ENCODE measurements at regions not wholly inside any gene's neighbourhood (a gene's known extent, or its start where the extent isn't known, plus 50 kb on each side); places are given as distances from the start of the nearest gene placed in this dataset.

DNA sequence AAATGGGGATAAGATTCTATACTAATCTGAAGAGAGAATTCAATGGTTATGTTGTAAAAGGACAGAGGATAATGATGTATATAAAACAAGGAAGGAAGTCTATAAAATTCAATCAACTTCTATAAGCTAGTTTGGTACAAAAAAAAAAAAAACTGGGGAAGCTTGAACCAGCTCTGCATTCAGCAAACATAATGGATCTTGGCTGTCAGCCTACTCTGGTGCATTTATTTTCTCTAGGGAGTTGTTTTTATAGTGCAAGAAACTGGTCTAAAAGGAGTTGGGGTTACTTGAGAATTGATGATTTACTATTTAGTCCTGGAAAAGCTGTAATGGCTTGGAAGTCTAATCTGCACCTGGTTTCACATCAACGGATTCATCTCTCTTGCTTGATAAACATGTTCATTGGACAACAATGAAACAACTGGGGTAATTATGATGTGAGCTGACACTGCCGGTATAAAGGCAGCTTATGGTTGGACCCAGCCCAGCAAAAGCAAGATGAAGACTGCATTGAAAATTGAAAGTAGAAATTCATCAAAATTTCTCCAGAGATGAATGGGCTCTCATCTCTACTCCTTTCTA lies 199.4 kb upstream of the NRIP1 start:
- Histone ChIP-seq H3K4me1 (ENCODE audit: insufficient read depth, low read length) (no peaks in the 10 kb centered on the region), H3K9ac (ENCODE audit: low read depth, low read length) (no peak overlapping the region), H2AFZ (ENCODE audit: low read depth, low read length) (no peak overlapping the region), H3K36me3 (ENCODE audit: insufficient read depth, low read length) (no peaks in the 10 kb centered on the region), H3K79me2 (ENCODE audit: insufficient read depth, low read length) (no peaks in the 10 kb centered on the region), H3K4me2 (ENCODE audit: insufficient read depth, low read length) (no peak overlapping the region), H3K4me3 (ENCODE audit: low read depth in 1 of 2, low read length in 2 of 2) (no peak overlapping the region), H3K9me3 (ENCODE audit: insufficient read depth, low read length, severe bottlenecking) (no peaks in the 10 kb centered on the region), H3K27ac (ENCODE audit: low read length) (no peak overlapping the region), H3K27me3 (ENCODE audit: insufficient read depth, low read length, poor library complexity) (no peaks in the 10 kb centered on the region), H4K20me1 (ENCODE audit: insufficient read depth, low read length) (no peaks in the 10 kb centered on the region)
- ATAC-seq (ENCODE audit: insufficient read depth, low read depth) (no peak), DNase-seq (no peak)
- TF ChIP-seq, protein P1, sequence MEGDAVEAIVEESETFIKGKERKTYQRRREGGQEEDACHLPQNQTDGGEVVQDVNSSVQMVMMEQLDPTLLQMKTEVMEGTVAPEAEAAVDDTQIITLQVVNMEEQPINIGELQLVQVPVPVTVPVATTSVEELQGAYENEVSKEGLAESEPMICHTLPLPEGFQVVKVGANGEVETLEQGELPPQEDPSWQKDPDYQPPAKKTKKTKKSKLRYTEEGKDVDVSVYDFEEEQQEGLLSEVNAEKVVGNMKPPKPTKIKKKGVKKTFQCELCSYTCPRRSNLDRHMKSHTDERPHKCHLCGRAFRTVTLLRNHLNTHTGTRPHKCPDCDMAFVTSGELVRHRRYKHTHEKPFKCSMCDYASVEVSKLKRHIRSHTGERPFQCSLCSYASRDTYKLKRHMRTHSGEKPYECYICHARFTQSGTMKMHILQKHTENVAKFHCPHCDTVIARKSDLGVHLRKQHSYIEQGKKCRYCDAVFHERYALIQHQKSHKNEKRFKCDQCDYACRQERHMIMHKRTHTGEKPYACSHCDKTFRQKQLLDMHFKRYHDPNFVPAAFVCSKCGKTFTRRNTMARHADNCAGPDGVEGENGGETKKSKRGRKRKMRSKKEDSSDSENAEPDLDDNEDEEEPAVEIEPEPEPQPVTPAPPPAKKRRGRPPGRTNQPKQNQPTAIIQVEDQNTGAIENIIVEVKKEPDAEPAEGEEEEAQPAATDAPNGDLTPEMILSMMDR (IDR thresholded peaks at IDR 0.05; ENCODE audit: borderline replicate concordance, extremely low read depth, low read length, poor library complexity, severe bottlenecking), result no peak
- no peak for TF ChIP-seq EZH2 (IDR thresholded peaks at IDR 0.05; ENCODE audit: borderline replicate concordance, low read depth, low read length, severe bottlenecking)

GRCh38 chr21:15272171-15272570 lies 207.4 kb upstream of the NRIP1 start:
- Histone ChIP-seq H3K4me1 (ENCODE audit: insufficient read depth, low read length) (no peaks in the 10 kb centered on the region), H3K4me2 (ENCODE audit: insufficient read depth, low read length) (no peak overlapping the region), H4K20me1 (ENCODE audit: insufficient read depth, low read length) (no peaks in the 10 kb centered on the region), H3K27ac (ENCODE audit: low read length) (no peak overlapping the region), H3K9me3 (ENCODE audit: insufficient read depth, low read length, severe bottlenecking) (no peaks in the 10 kb centered on the region), H3K9ac (ENCODE audit: low read depth, low read length) (no peak overlapping the region), H3K27me3 (ENCODE audit: insufficient read depth, low read length, poor library complexity) (no peaks in the 10 kb centered on the region), H3K36me3 (ENCODE audit: insufficient read depth, low read length) (no peaks in the 10 kb centered on the region), H2AFZ (ENCODE audit: low read depth, low read length) (no peak overlapping the region), H3K4me3 (ENCODE audit: low read depth in 1 of 2, low read length in 2 of 2) (no peak overlapping the region), H3K79me2 (ENCODE audit: insufficient read depth, low read length) (no peaks in the 10 kb centered on the region)
- ATAC-seq (ENCODE audit: insufficient read depth, low read depth) (no peak), DNase-seq (no peak)
- no peak for TF ChIP-seq EZH2 (IDR thresholded peaks at IDR 0.05; ENCODE audit: borderline replicate concordance, low read depth, low read length, severe bottlenecking)
- TF ChIP-seq, protein P1 (IDR thresholded peaks at IDR 0.05; ENCODE audit: borderline replicate concordance, extremely low read depth, low read length, poor library complexity, severe bottlenecking), result no peak

GRCh38 chr21:15272591-15272990 lies 207.8 kb upstream of the NRIP1 start:
- no peaks in the 10 kb centered on the region for H3K36me3 ChIP-seq (ENCODE audit: insufficient read depth, low read length)
- no peak overlapping the region for H3K27ac ChIP-seq (ENCODE audit: low read length)
- no peaks in the 10 kb centered on the region for H3K4me1 ChIP-seq (ENCODE audit: insufficient read depth, low read length)
- ATAC-seq (ENCODE audit: insufficient read depth, low read depth) (no peak), DNase-seq (no peak)
- H3K9me3 ChIP-seq (ENCODE audit: insufficient read depth, low read length, severe bottlenecking), result no peaks in the 10 kb centered on the region
- no peaks in the 10 kb centered on the region for H4K20me1 ChIP-seq (ENCODE audit: insufficient read depth, low read length)
- H3K4me3 ChIP-seq (ENCODE audit: low read depth in 1 of 2, low read length in 2 of 2), result no peak overlapping the region
- no peak overlapping the region for H3K9ac ChIP-seq (ENCODE audit: low read depth, low read length)
- H3K27me3 ChIP-seq (ENCODE audit: insufficient read depth, low read length, poor library complexity), result no peaks in the 10 kb centered on the region
- H3K79me2 ChIP-seq (ENCODE audit: insufficient read depth, low read length), result no peaks in the 10 kb centered on the region
- TF ChIP-seq, protein P1 (IDR thresholded peaks at IDR 0.05; ENCODE audit: borderline replicate concordance, extremely low read depth, low read length, poor library complexity, severe bottlenecking), result no peak
- no peak for TF ChIP-seq EZH2 (IDR thresholded peaks at IDR 0.05; ENCODE audit: borderline replicate concordance, low read depth, low read length, severe bottlenecking)
- H2AFZ ChIP-seq (ENCODE audit: low read depth, low read length), result no peak overlapping the region
- no peak overlapping the region for H3K4me2 ChIP-seq (ENCODE audit: insufficient read depth, low read length)

- no peak for DNase-seq
- H3K9ac ChIP-seq (ENCODE audit: low read depth, low read length), result no peak overlapping the region
- ATAC-seq (ENCODE audit: insufficient read depth, low read depth), result no peak
- H3K4me2 ChIP-seq (ENCODE audit: insufficient read depth, low read length), result no peak overlapping the region
- H2AFZ ChIP-seq (ENCODE audit: low read depth, low read length), result no peak overlapping the region
- H3K27me3 ChIP-seq (ENCODE audit: insufficient read depth, low read length, poor library complexity), result no peaks in the 10 kb centered on the region
- H3K79me2 ChIP-seq (ENCODE audit: insufficient read depth, low read length), result no peaks in the 10 kb centered on the region
- TF ChIP-seq, protein P1 (IDR thresholded peaks at IDR 0.05; ENCODE audit: borderline replicate concordance, extremely low read depth, low read length, poor library complexity, severe bottlenecking), result no peak
- TF ChIP-seq EZH2 (IDR thresholded peaks at IDR 0.05; ENCODE audit: borderline replicate concordance, low read depth, low read length, severe bottlenecking), result no peak
- no peak overlapping the region for H3K27ac ChIP-seq (ENCODE audit: low read length)
- H3K9me3 ChIP-seq (ENCODE audit: insufficient read depth, low read length, severe bottlenecking), result no peaks in the 10 kb centered on the region
- H3K36me3 ChIP-seq (ENCODE audit: insufficient read depth, low read length), result no peaks in the 10 kb centered on the region
- H4K20me1 ChIP-seq (ENCODE audit: insufficient read depth, low read length), result no peaks in the 10 kb centered on the region
- no peaks in the 10 kb centered on the region for H3K4me1 ChIP-seq (ENCODE audit: insufficient read depth, low read length)
- no peak overlapping the region for H3K4me3 ChIP-seq (ENCODE audit: low read depth in 1 of 2, low read length in 2 of 2)
Measured at GRCh38 chr21:15273244-15273643, 208.4 kb upstream of the NRIP1 start.

All from DND-41 (cell line).